Naive B cell (primary cell): ENCODE measurements at regions not wholly inside any gene's neighbourhood (a gene's known extent, or its start where the extent isn't known, plus 50 kb on each side); places are given as distances from the start of the nearest gene placed in this dataset.

ENCODE experiments used
- ATAC-seq, 2 donors: fragments of 150-1000 bp; cut with Tn5 transposase; 2 replicates each; pipeline ENCODE4 v1.10.0; 2021; ENCODE audit warnings: low read depth in 2 of 2, mild to moderate bottlenecking in 2 of 2, moderate library complexity in 2 of 2
- DNase-seq: peaks from one replicate; pipeline ENCODE4 v3.0.0; 2022
- H3K27ac Mint-ChIP-seq, 6 donors: one replicate each; pipeline ENCODE4 v1.8.0; 2020 to 2022; ENCODE audit warnings: mild to moderate bottlenecking in 6 of 6, mixed read lengths in 6 of 6, moderate library complexity in 5 of 6, inconsistent platforms in 2 of 6
- H3K27me3 Mint-ChIP-seq, 3 donors: one replicate each; pipeline ENCODE4 v1.8.0; 2021 to 2022; ENCODE audit warnings: mixed read lengths in 3 of 3, mild to moderate bottlenecking in 1 of 3
- H3K36me3 Mint-ChIP-seq, 2 donors: one replicate each; pipeline ENCODE4 v1.8.0; 2020 to 2022; ENCODE audit warnings: mixed read lengths in 2 of 2, inconsistent platforms in 1 of 2, mild to moderate bottlenecking in 1 of 2
- H3K4me1 Mint-ChIP-seq, 3 donors: one replicate each; pipeline ENCODE4 v1.8.0; 2020 to 2022; ENCODE audit warnings: mixed read lengths in 3 of 3, inconsistent platforms in 1 of 3, mild to moderate bottlenecking in 1 of 3, moderate library complexity in 1 of 3
- H3K4me3 Mint-ChIP-seq, 8 donors: one replicate each; pipeline ENCODE4 v1.8.0; 2020 to 2022; ENCODE audit warnings: mild to moderate bottlenecking in 8 of 8, mixed read lengths in 8 of 8, moderate library complexity in 8 of 8, inconsistent platforms in 2 of 8
- H3K9me3 Mint-ChIP-seq, 7 donors: one replicate each; pipeline ENCODE4 v1.8.0; 2020 to 2022; ENCODE audit warnings: mixed read lengths in 7 of 7, mild to moderate bottlenecking in 5 of 7, inconsistent platforms in 2 of 7, moderate library complexity in 1 of 7

DNA sequence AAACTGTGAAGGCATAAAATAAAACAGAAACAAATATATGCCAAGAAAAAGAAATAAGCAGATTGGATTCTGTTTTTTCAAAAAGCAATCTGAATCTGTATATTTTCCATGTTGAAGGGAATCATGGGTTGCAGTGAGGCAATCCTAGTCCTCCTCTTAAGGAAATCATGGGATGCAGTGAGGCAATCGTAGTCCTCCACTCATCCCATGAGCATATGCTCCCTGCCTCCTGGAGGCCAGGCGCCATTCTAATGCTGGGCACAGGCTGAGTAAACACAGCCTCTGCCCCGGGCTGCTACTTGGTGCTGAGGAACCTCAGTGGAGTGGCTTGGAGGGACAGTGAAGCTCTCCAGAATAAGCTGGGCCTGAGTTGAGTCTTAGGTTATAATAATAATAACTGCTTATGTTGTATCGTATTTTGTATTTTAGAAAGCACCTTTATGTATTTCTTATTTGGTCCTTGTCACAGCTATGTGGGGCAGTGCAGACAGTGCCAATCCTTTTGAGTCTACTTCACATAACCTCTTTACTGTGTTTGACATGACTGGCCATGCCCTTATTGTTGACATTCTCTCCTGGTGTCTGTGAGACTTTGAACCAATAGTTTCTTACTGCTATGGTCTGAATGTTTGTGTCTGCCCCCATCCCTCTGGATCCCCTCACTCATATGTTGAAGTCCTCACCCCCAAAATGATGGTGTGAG, 56.6 kb upstream of the CITED2 start:
- H3K27ac Mint-ChIP-seq: no peak overlapping the region
- H3K27me3 Mint-ChIP-seq: no peaks in the 10 kb centered on the region
- DNase-seq (no peak), ATAC-seq (no peak)
- H3K4me1 Mint-ChIP-seq: peaks cover 4 to 11% (median 6%) of the 10 kb centered on the region in 3 donors
- peaks cover 5 to 16% (median 6%) of the 10 kb centered on the region in 7 donors for H3K9me3 Mint-ChIP-seq
- H3K36me3 Mint-ChIP-seq: peaks cover 0 to 26% of the 10 kb centered on the region in 2 donors
- no peak overlapping the region for H3K4me3 Mint-ChIP-seq

DNA sequence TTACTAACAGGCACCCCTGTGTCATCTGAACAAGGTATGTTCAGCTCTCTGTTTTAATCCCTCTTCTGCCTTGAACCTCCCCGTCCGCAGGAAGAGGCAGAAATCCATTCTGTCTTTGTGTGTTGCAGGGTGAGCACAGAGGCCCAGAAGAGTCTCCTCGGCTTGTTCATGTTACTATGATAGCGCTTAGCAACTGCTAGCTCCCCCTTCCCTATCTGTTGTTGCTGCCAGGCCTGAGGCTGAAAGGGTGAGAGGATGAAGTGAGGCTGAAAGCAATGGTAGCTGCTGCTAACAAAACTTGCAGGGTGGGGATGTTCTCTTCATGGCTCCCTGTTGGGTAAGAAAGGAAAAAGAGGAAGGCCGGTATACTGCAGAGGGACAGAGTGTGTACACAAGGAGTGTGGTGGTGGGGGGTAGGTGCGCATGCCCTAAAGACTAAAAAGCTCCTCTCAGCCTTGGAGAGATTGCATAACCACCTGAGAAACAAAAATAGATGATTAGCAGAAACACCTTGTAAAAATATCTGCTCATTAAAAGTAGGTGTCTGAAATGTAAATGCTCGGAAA, 55.2 kb upstream of the CITED2 start:
- peaks cover 0 to 26% of the 10 kb centered on the region in 2 donors for H3K36me3 Mint-ChIP-seq
- no peak overlapping the region for H3K4me3 Mint-ChIP-seq
- H3K9me3 Mint-ChIP-seq: peaks cover 5 to 16% (median 6%) of the 10 kb centered on the region in 7 donors
- peaks cover 4 to 10% (median 6%) of the 10 kb centered on the region in 3 donors for H3K4me1 Mint-ChIP-seq
- H3K27ac Mint-ChIP-seq: no peak overlapping the region
- no peaks in the 10 kb centered on the region for H3K27me3 Mint-ChIP-seq
- DNase-seq: no peak
- ATAC-seq: no peak

DNA sequence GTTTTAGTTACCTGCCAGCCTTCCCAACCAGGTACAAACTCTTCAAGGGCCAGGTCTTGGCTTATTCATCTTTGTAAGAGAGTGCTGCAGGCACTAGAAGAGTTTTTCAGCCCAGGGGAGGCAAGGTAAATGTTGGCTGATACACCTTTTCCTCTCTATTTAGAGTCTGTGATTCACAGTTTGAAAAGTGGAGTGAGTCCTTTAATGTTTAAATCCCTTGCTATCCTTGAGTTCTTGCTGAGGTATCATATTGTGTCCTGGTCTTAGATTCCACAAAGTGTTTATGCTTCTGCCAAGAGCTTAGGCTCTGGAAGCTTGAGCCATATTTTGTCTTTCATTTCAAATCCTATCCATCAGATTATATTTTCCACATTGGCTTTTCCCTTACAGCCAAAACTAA, 52.8 kb upstream of the CITED2 start:
- peaks cover 2 to 11% (median 4%) of the 10 kb centered on the region in 7 donors for H3K9me3 Mint-ChIP-seq
- H3K27me3 Mint-ChIP-seq: no peaks in the 10 kb centered on the region
- peaks cover 0 to 4% (median 0%) of the 10 kb centered on the region in 3 donors for H3K4me1 Mint-ChIP-seq
- DNase-seq (no peak), ATAC-seq (no peak)
- H3K4me3 Mint-ChIP-seq: no peak overlapping the region
- peak overlapping the region in 1 of 6 donors; percentile 31 for H3K27ac Mint-ChIP-seq
- peaks cover 0 to 18% of the 10 kb centered on the region in 2 donors for H3K36me3 Mint-ChIP-seq

DNA sequence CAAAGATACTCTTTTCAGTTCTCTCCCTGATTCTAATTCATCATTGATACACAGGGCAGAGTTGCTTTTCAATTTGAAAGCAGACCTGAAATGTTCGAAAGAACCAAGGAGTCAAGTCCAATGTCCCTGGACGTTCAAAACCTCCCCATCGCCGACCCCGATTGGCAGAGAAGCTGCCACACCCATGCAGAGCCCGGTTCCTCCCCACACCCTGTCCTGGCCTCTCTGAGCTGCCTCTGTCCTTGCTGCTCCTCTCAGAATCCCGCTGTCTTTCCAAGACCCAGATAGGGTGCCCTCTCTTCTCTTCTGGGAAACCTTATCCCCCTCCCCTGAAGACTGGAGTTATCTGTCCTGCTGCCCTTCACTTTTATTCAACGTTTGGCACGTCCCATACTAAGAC, 52.3 kb upstream of the CITED2 start:
- Mint-ChIP-seq H3K36me3 (peaks cover 0 to 14% of the 10 kb centered on the region in 2 donors), H3K27ac (peak overlapping the region in 1 of 6 donors; percentile 31), H3K4me1 (peaks cover 0 to 5% (median 0%) of the 10 kb centered on the region in 3 donors), H3K4me3 (no peak overlapping the region), H3K27me3 (no peaks in the 10 kb centered on the region), H3K9me3 (peaks cover 0 to 7% (median 3%) of the 10 kb centered on the region in 7 donors)
- ATAC-seq (no peak), DNase-seq (no peak)

DNA sequence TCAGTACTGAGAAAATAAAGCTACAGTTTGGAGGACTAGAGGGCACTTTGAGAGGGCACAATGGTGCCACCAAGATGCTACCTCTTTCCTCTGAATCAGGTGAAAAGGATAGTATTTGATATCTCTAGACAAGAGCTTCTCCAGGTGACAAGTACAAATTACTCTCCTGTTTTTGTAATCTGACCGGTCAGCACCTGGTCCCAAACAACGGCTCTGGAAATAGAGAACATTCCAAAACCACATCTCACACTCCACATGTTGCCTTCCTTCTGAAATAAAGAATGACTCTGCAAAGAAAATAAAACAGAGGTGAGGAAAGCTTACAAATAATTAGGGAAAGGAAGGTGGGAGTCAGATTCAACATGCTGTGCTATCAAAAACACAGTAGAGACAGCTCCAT, 51.3 kb upstream of the CITED2 start:
- H3K36me3 Mint-ChIP-seq: peaks cover 0 to 7% of the 10 kb centered on the region in 2 donors
- peaks cover 0 to 5% (median 0%) of the 10 kb centered on the region in 3 donors for H3K4me1 Mint-ChIP-seq
- no peak for DNase-seq
- no peaks in the 10 kb centered on the region for H3K27me3 Mint-ChIP-seq
- no peak overlapping the region for H3K27ac Mint-ChIP-seq
- ATAC-seq: no peak
- peaks cover 0 to 2% (median 0%) of the 10 kb centered on the region in 7 donors for H3K9me3 Mint-ChIP-seq
- H3K4me3 Mint-ChIP-seq: no peak overlapping the region

DNA sequence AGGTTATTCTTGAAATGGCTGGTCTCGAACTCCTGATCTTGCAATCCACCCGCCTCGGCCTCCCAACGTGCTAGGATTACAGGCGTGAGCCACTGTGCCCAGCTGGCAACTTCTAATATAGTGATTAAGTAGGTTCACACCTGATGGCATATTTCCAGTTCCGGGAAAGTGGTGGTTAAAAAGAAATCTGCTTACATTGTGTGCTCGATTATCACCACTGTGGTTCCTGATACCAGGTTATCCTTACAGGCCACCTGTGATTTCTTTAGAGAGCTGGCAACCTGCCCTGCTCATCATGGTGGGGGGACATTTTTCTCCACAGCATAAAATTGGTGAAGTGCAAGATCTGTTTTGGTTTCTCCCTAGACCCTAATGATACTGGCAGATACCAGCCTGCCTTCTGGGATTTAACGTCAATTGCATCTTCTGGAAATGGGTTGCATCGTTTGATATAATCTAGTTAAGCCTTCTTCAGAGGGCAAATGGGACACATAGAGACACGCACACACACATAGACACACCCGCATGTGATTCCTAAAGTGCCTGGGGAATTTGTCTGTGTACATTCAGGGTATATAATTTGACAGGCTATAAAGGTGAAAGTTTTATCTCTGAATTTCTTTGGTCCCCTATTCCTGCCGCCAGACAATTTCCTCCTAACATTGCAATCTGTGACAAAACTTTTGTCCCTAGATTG, 49.7 kb upstream of the CITED2 start:
- no peak for DNase-seq
- H3K4me1 Mint-ChIP-seq: peaks cover 0 to 5% (median 0%) of the 10 kb centered on the region in 3 donors
- no peak for ATAC-seq
- H3K9me3 Mint-ChIP-seq: no peaks in the 10 kb centered on the region
- H3K27ac Mint-ChIP-seq: peak overlapping the region in 1 of 6 donors; percentile 30
- no peak overlapping the region for H3K4me3 Mint-ChIP-seq
- H3K36me3 Mint-ChIP-seq: no peaks in the 10 kb centered on the region
- no peaks in the 10 kb centered on the region for H3K27me3 Mint-ChIP-seq
